GM12891 (cell line): ENCODE measurements at regions not wholly inside any gene's neighbourhood (a gene's known extent, or its start where the extent isn't known, plus 50 kb on each side); places are given as distances from the start of the nearest gene placed in this dataset.
"Not testable (repeated sequence)": the region's sequence is repeated elsewhere in the genome, so short reads cannot be mapped to it uniquely, and the experiment has no call there.

Source experiments
- POLR2A ChIP-seq: IDR thresholded peaks from 2 replicates; pipeline ENCODE4 v1.6.1; 2011; ENCODE audit warnings: low read depth, low read length, control low read depth
- POLR2AphosphoS5 ChIP-seq: IDR thresholded peaks from 2 replicates; pipeline ENCODE4 v1.6.1; 2011; ENCODE audit warnings: low read depth, low read length, control low read depth
- POU2F2 ChIP-seq: IDR thresholded peaks from 2 replicates; pipeline ENCODE4 v1.6.1; 2011; ENCODE audit warnings: low read depth, mild to moderate bottlenecking, control low read depth, low read length, moderate library complexity
- SPI1 ChIP-seq: IDR thresholded peaks from 2 replicates; pipeline ENCODE4 v1.6.1; 2011; ENCODE audit warnings: low read depth, low read length, control low read depth
- TAF1 ChIP-seq: IDR thresholded peaks from 2 replicates; pipeline ENCODE4 v1.6.1; 2011; ENCODE audit warnings: low read depth, low read length, control low read depth

- TF ChIP-seq POLR2AphosphoS5, POLR2A, TAF1, SPI1, POU2F2: not testable (repeated sequence)
These were observed 172.1 kb downstream of the CRPPA start for GRCh38 chr7:16249204-16249603.
